DOHH2 (cell line): ENCODE measurements at regions not wholly inside any gene's neighbourhood (a gene's known extent, or its start where the extent isn't known, plus 50 kb on each side); places are given as distances from the start of the nearest gene placed in this dataset.
"Not testable (repeated sequence)": the region's sequence is repeated elsewhere in the genome, so short reads cannot be mapped to it uniquely, and the experiment has no call there.

Experiments used
- H3F3A ChIP-seq: fragments of 200-600 bp; sonication (generic), shearing (Covaris generic); 2 replicates; pipeline ENCODE4 v1.6.0; 2016; ENCODE audit warnings: antibody characterized with exemption, mild to moderate bottlenecking; ENCODE audit not compliant: control insufficient read depth, insufficient read depth
- H3K27ac ChIP-seq: fragments of 200-600 bp; sonication (generic); 2 replicates; pipeline ENCODE4 v1.5.1; 2014; ENCODE audit warnings: low read depth, mild to moderate bottlenecking, low read length, moderate library complexity
- H3K27me3 ChIP-seq: fragments of 200-600 bp; sonication (generic); 2 replicates; pipeline ENCODE4 v1.6.1; 2014; ENCODE audit warnings: mild to moderate bottlenecking, low read length, mixed read lengths; ENCODE audit not compliant: control insufficient read depth
- H3K36me3 ChIP-seq: fragments of 200-600 bp; sonication (generic); 2 replicates; pipeline ENCODE4 v1.6.1; 2014; ENCODE audit warnings: mild to moderate bottlenecking, low read length, moderate library complexity, mixed read lengths; ENCODE audit not compliant: control insufficient read depth
- H3K4me1 ChIP-seq: fragments of 200-600 bp; sonication (generic); 2 replicates; pipeline ENCODE4 v1.6.1; 2014; ENCODE audit warnings: mild to moderate bottlenecking, low read length, mixed read lengths; ENCODE audit not compliant: control insufficient read depth
- H3K4me2 ChIP-seq: fragments of 200-600 bp; sonication (generic); 2 replicates; pipeline ENCODE4 v1.6.0; 2014; ENCODE audit warnings: mild to moderate bottlenecking, low read length, moderate library complexity
- H3K4me3 ChIP-seq: fragments of 200-600 bp; sonication (generic); 2 replicates; pipeline ENCODE4 v1.5.1; 2014; ENCODE audit warnings: mild to moderate bottlenecking, low read length, mixed read lengths
- H3K79me2 ChIP-seq: fragments of 200-600 bp; sonication (generic); 2 replicates; pipeline ENCODE4 v1.6.1; 2014; ENCODE audit warnings: mild to moderate bottlenecking, low read length, mixed read lengths; ENCODE audit not compliant: control insufficient read depth
- H3K9me2 ChIP-seq: fragments of 200-600 bp; sonication (generic); replicated peaks from 2 replicates; pipeline ENCODE4 v1.6.1; 2014; ENCODE audit warnings: mild to moderate bottlenecking, low read length, mixed read lengths; ENCODE audit not compliant: control insufficient read depth
- H3K9me3 ChIP-seq: fragments of 200-600 bp; sonication (generic); 2 replicates; pipeline ENCODE4 v1.6.1; 2014; ENCODE audit warnings: antibody characterized with exemption, low read length, mixed read lengths; ENCODE audit not compliant: control insufficient read depth, insufficient read depth
- H4K20me1 ChIP-seq: fragments of 200-600 bp; sonication (generic); 2 replicates; pipeline ENCODE4 v1.6.0; 2014; ENCODE audit warnings: low read depth, mild to moderate bottlenecking, antibody characterized with exemption, low read length, moderate library complexity; ENCODE audit not compliant: control insufficient read depth, insufficient read depth
- CTCF ChIP-seq: fragments of 200-600 bp; sonication (generic); IDR thresholded peaks from one replicate; pipeline ENCODE4 v1.5.1; 2014; ENCODE audit warnings: antibody characterized with exemption, mild to moderate bottlenecking, low read depth, low read length; ENCODE audit not compliant: poor library complexity, severe bottlenecking
- EZH2phosphoT487 ChIP-seq: fragments of 200-600 bp; sonication (generic); IDR thresholded peaks from 2 replicates; pipeline ENCODE4 v1.6.1; 2017; ENCODE audit warnings: borderline replicate concordance, mild to moderate bottlenecking, antibody characterized with exemption, low read length, moderate library complexity, mixed read lengths

GRCh38 chr5:125487231-125487630, 740.8 kb upstream of the ZNF608 start:
- peaks cover 11% of the 10 kb centered on the region for H3K4me1 ChIP-seq
- H3K79me2 ChIP-seq = no peaks in the 10 kb centered on the region
- H3K4me2 ChIP-seq = no peak overlapping the region
- TF ChIP-seq CTCF = no peak
- no peak for TF ChIP-seq EZH2phosphoT487
- no peaks in the 10 kb centered on the region for H3K27me3 ChIP-seq
- no peaks in the 10 kb centered on the region for H3K9me2 ChIP-seq
- no peak overlapping the region for H3K27ac ChIP-seq
- no peaks in the 10 kb centered on the region for H4K20me1 ChIP-seq
- H3K4me3 ChIP-seq = no peak overlapping the region
- no peaks in the 10 kb centered on the region for H3K36me3 ChIP-seq
- H3K9me3 ChIP-seq = no peaks in the 10 kb centered on the region
- H3F3A ChIP-seq = no peaks in the 10 kb centered on the region

GRCh38 chr5:125487652-125488051, 741.2 kb upstream of the ZNF608 start:
- not testable (repeated sequence) for H3K4me2 ChIP-seq

GRCh38 chr5:125489146-125489545, 742.7 kb upstream of the ZNF608 start:
- Histone ChIP-seq H3K9me2 (no peaks in the 10 kb centered on the region), H3K4me1 (peaks cover 11% of the 10 kb centered on the region), H3K36me3 (no peaks in the 10 kb centered on the region), H4K20me1 (no peaks in the 10 kb centered on the region), H3K4me2 (no peak overlapping the region), H3K27ac (no peak overlapping the region), H3K27me3 (no peaks in the 10 kb centered on the region), H3K9me3 (no peaks in the 10 kb centered on the region), H3K79me2 (no peaks in the 10 kb centered on the region), H3K4me3 (no peak overlapping the region), H3F3A (no peaks in the 10 kb centered on the region)
- TF ChIP-seq EZH2phosphoT487 (no peak), CTCF (no peak)

More at GRCh38 chr5:125487652-125488051, 741.2 kb upstream of the ZNF608 start:
- not testable (repeated sequence) for H3K36me3 ChIP-seq, H3K79me2 ChIP-seq, H3K9me2 ChIP-seq, H3F3A ChIP-seq, H3K27me3 ChIP-seq, H3K27ac ChIP-seq, H3K4me3 ChIP-seq, H4K20me1 ChIP-seq, H3K9me3 ChIP-seq
- peaks cover 11% of the 10 kb centered on the region for H3K4me1 ChIP-seq

GRCh38 chr5:125491986-125492492, 745.6 kb upstream of the ZNF608 start:
- no peaks in the 10 kb centered on the region for H3K9me3 ChIP-seq
- no peaks in the 10 kb centered on the region for H3F3A ChIP-seq
- H3K4me2 ChIP-seq = no peak overlapping the region
- no peaks in the 10 kb centered on the region for H3K36me3 ChIP-seq
- no peak overlapping the region for H3K27ac ChIP-seq
- no peak for TF ChIP-seq EZH2phosphoT487
- TF ChIP-seq CTCF = no peak
- H3K9me2 ChIP-seq = no peaks in the 10 kb centered on the region
- H4K20me1 ChIP-seq = no peaks in the 10 kb centered on the region
- no peaks in the 10 kb centered on the region for H3K4me1 ChIP-seq
- no peaks in the 10 kb centered on the region for H3K27me3 ChIP-seq
- H3K79me2 ChIP-seq = no peaks in the 10 kb centered on the region
- H3K4me3 ChIP-seq = no peak overlapping the region
